22Rv1 (cell line): ENCODE measurements at regions not wholly inside any gene's neighbourhood (a gene's known extent, or its start where the extent isn't known, plus 50 kb on each side); places are given as distances from the start of the nearest gene placed in this dataset.

Experiments used
- ZFX ChIP-seq: fragments of 450-650 bp; IDR thresholded peaks from 2 replicates; pipeline ENCODE4 v1.6.1; 2017; ENCODE audit warnings: antibody characterized with exemption, borderline replicate concordance
- TF ChIP-seq, protein P1 (sequence below): fragments of 450-650 bp; IDR thresholded peaks from 2 replicates; pipeline ENCODE4 v1.5.1; 2017; ENCODE audit warnings: mild to moderate bottlenecking

DNA sequence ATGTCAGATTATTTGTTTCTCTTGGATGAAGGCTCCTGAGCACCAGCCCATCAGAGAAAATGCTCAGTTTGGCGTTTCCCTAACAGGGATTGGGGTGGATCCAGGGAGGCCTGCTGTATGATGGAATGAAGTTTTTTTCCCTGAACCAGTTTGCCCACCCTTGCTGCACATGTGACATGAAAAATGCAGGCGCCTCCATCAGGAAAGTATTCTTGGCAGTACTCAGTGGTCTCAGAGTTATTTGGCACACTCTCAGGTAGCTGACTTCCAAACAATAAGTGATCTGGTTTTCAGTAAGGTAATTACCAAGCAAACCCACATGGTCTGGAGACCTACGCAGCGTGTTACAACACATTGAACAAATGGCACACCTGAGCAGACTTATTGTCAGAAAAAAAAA is 254.9 kb downstream of the PAX3 start:
- TF ChIP-seq, protein P1, sequence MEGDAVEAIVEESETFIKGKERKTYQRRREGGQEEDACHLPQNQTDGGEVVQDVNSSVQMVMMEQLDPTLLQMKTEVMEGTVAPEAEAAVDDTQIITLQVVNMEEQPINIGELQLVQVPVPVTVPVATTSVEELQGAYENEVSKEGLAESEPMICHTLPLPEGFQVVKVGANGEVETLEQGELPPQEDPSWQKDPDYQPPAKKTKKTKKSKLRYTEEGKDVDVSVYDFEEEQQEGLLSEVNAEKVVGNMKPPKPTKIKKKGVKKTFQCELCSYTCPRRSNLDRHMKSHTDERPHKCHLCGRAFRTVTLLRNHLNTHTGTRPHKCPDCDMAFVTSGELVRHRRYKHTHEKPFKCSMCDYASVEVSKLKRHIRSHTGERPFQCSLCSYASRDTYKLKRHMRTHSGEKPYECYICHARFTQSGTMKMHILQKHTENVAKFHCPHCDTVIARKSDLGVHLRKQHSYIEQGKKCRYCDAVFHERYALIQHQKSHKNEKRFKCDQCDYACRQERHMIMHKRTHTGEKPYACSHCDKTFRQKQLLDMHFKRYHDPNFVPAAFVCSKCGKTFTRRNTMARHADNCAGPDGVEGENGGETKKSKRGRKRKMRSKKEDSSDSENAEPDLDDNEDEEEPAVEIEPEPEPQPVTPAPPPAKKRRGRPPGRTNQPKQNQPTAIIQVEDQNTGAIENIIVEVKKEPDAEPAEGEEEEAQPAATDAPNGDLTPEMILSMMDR = no peak
- no peak for TF ChIP-seq ZFX
